Stimulated activated naive CD8-positive, alpha-beta T cell treated with anti-CD3 and anti-CD28 coated beads, Interleukin-15, amount 100 ng/mL, for 72 hours (primary cell): ENCODE measurements at regions not wholly inside any gene's neighbourhood (a gene's known extent, or its start where the extent isn't known, plus 50 kb on each side); places are given as distances from the start of the nearest gene placed in this dataset.

Experiments used
- ATAC-seq: fragments of 150-1000 bp; cut with Tn5 transposase; 2 replicates; pipeline ENCODE4 v1.10.0; 2021; ENCODE audit warnings: mild to moderate bottlenecking, moderate library complexity
- DNase-seq, 2 donors: peaks; one replicate each; pipeline ENCODE4 v3.0.0; 2021 to 2022
- H3K27ac Mint-ChIP-seq, 2 donors: one replicate each; pipeline ENCODE4 v1.8.0; 2022; ENCODE audit warnings: mild to moderate bottlenecking in 2 of 2, mixed read lengths in 2 of 2, moderate library complexity in 2 of 2
- H3K27me3 Mint-ChIP-seq: one replicate; pipeline ENCODE4 v1.8.0; 2022; ENCODE audit warnings: mixed read lengths
- H3K4me1 Mint-ChIP-seq: one replicate; pipeline ENCODE4 v1.8.0; 2022; ENCODE audit warnings: mild to moderate bottlenecking, mixed read lengths
- H3K4me3 Mint-ChIP-seq, 2 donors: one replicate each; pipeline ENCODE4 v1.8.0; 2022; ENCODE audit warnings: mild to moderate bottlenecking in 2 of 2, mixed read lengths in 2 of 2, moderate library complexity in 1 of 2
- H3K9me3 Mint-ChIP-seq, 2 donors: one replicate each; pipeline ENCODE4 v1.8.0; 2022; ENCODE audit warnings: mixed read lengths in 2 of 2

DNA sequence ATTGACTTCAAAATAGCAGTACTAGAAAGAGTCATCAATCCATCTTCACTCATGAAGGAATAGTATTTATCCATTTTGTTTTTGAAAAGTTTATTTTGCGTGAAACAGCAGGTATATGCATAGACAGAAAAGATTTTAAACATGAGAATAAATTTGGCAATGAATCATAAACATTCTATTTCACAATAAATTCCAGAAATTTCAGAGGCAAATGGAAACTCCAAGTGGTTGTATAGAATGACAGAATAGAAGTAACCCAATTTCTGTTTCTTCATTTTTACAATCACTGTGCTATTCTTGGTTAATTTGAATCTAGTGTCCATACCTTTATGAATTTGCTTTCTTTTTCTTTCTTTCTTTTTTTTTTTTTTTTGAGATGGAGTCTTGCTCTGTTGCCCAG lies 173.0 kb upstream of the ECI2 start:
- DNase-seq: no peak
- H3K27me3 Mint-ChIP-seq: peaks cover 33% of the 10 kb centered on the region
- peaks cover 19 to 37% of the 10 kb centered on the region in 2 donors for H3K9me3 Mint-ChIP-seq
- no peak overlapping the region for H3K27ac Mint-ChIP-seq
- no peaks in the 10 kb centered on the region for H3K4me1 Mint-ChIP-seq
- ATAC-seq: no peak
- no peak overlapping the region for H3K4me3 Mint-ChIP-seq

DNA sequence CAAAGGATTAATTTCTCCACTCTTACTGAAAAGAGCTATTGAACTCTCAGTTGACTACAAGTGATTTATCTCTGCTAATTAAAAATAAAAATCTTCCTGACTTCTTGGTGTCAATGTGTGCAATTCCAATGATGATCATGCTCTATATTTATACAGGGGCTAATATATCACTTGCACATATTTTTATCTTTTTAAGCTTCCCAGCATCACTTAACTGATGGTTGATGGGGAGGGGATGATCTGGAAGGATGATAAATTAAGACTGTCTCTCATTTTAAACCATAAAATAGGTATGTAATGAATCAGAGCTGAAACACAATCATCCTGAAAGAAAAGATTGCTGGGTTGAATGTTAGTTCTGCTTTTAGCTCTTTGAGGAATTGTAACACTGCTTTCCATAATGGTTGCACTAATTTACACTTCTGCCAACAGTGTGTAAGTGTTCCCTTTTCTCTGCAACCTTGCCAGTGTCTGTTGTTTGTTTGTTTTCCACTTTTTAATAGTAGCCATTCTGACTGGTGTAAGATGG lies 169.6 kb upstream of the ECI2 start:
- DNase-seq (no peak), ATAC-seq (no peak)
- Mint-ChIP-seq H3K9me3 (peaks cover 0 to 5% of the 10 kb centered on the region in 2 donors), H3K4me3 (no peak overlapping the region), H3K4me1 (no peaks in the 10 kb centered on the region), H3K27me3 (peaks cover 41% of the 10 kb centered on the region), H3K27ac (no peak overlapping the region)

GRCh38 chr6:4303638-4304037 lies 168.3 kb upstream of the ECI2 start:
- ATAC-seq: no peak
- H3K9me3 Mint-ChIP-seq: no peaks in the 10 kb centered on the region
- DNase-seq: no peak
- no peak overlapping the region for H3K4me3 Mint-ChIP-seq
- H3K27me3 Mint-ChIP-seq: peaks cover 41% of the 10 kb centered on the region
- no peak overlapping the region for H3K27ac Mint-ChIP-seq
- H3K4me1 Mint-ChIP-seq: no peaks in the 10 kb centered on the region

DNA sequence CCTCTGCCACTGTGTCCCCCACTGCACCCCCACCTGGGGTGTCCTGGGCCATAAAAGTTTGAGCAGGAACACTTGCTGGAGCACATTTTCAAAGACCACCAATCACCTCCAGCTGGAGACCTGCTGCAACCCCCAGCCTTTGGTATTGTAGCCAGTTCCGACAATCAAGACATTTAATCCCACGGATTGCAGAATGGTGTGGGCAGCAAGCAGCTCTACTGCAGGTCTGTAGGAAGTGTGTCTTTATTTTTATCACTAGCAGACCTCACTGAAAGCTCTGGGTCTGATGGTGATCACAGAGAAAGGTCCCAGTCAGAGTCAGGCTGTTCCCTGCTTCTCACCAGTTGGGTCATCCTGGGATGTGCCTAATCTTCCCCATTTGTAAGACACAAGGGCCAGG lies 167.1 kb upstream of the ECI2 start:
- DNase-seq (no peak), ATAC-seq (no peak)
- Mint-ChIP-seq H3K27me3 (peaks cover 37% of the 10 kb centered on the region), H3K27ac (no peak overlapping the region), H3K4me1 (no peaks in the 10 kb centered on the region), H3K9me3 (peaks cover 0 to 4% of the 10 kb centered on the region in 2 donors), H3K4me3 (no peak overlapping the region)

DNA sequence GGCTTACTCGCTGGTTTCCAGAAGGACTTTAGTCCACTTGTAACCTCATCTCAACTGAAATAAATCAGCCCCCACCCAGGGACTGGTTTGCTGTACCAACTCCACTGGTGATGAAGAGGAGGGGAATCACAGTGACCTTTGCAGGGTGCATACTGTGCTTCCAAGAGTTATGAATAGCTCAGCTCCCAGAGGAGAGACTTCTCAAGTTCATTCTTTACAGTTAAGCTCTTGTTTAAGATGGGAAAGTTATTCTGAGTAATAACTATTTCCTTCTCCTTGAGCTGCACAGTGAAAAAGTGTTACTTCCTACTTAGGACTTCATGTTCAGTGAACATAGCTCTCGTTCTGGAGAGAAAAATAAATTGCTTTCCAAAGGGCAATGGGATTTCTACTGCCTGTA lies 166.5 kb upstream of the ECI2 start:
- H3K27ac Mint-ChIP-seq: no peak overlapping the region
- H3K4me3 Mint-ChIP-seq: no peak overlapping the region
- ATAC-seq (no peak), DNase-seq (no peak)
- no peaks in the 10 kb centered on the region for H3K4me1 Mint-ChIP-seq
- H3K27me3 Mint-ChIP-seq: peaks cover 31% of the 10 kb centered on the region
- H3K9me3 Mint-ChIP-seq: peaks cover 0 to 8% of the 10 kb centered on the region in 2 donors

GRCh38 chr6:4300917-4301316 lies 165.5 kb upstream of the ECI2 start:
- ATAC-seq: no peak
- peaks cover 0 to 8% of the 10 kb centered on the region in 2 donors for H3K9me3 Mint-ChIP-seq

GRCh38 chr6:4299476-4299875 lies 164.1 kb upstream of the ECI2 start:
- DNase-seq: no peak
- no peaks in the 10 kb centered on the region for H3K4me1 Mint-ChIP-seq

More at GRCh38 chr6:4300917-4301316, 165.5 kb upstream of the ECI2 start:
- Mint-ChIP-seq H3K27me3 (peaks cover 28% of the 10 kb centered on the region), H3K4me1 (no peaks in the 10 kb centered on the region), H3K4me3 (no peak overlapping the region), H3K27ac (no peak overlapping the region)
- DNase-seq: no peak

DNA sequence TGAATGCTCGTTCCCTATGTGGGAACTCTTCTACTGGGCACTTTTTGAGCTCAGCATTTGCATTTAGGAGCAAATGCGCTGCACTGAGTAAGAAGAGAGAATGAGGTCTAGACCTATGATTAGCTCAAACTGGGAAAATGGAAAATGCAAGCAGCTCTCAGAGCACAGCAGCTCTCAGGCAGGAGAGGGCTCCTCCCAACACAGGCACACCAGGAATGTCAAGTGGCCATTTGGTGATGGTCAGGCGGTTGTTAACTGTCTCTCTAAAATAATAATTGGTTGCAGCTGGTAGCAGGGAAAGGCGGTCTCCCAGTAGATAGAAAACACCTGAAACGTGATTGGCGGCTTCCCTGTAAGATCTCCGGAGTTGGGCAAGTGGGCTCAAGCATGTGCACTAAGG lies 162.0 kb upstream of the ECI2 start:
- DNase-seq: no peak
- Mint-ChIP-seq H3K4me3 (no peak overlapping the region), H3K27me3 (no peaks in the 10 kb centered on the region), H3K4me1 (no peaks in the 10 kb centered on the region), H3K27ac (no peak overlapping the region), H3K9me3 (peaks cover 0 to 8% of the 10 kb centered on the region in 2 donors)
- no peak for ATAC-seq

More at GRCh38 chr6:4299476-4299875, 164.1 kb upstream of the ECI2 start:
- Mint-ChIP-seq H3K9me3 (peaks cover 0 to 8% of the 10 kb centered on the region in 2 donors), H3K4me3 (no peak overlapping the region), H3K27me3 (peaks cover 20% of the 10 kb centered on the region), H3K27ac (no peak overlapping the region)
- no peak for ATAC-seq

DNA sequence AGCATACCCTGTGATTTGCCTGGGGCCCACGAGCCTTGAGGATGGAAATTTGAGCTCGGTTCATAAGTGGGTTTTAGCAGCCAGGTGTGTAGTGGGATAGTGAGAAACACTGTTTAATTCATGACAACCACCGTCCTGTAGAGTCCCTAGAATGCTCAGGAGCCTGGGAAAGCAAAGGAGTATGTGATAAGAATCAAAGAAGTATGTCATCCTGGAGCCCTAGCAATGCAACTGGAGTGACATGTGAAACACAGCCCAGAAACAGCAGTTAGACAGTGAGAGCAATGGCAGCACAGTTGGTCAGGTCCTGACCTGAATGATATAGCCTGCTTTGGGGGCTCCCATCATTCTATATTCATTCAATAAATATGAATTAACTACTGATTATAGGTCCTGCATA lies 161.2 kb upstream of the ECI2 start:
- Mint-ChIP-seq H3K27ac (peak overlapping the region in 1 of 2 donors; percentile 2), H3K9me3 (peaks cover 0 to 8% of the 10 kb centered on the region in 2 donors), H3K27me3 (no peaks in the 10 kb centered on the region), H3K4me1 (no peaks in the 10 kb centered on the region), H3K4me3 (no peak overlapping the region)
- DNase-seq: no peak
- ATAC-seq: no peak

- DNase-seq (no peak), ATAC-seq (no peak)
- H3K4me1 Mint-ChIP-seq: no peaks in the 10 kb centered on the region
- H3K27me3 Mint-ChIP-seq: no peaks in the 10 kb centered on the region
- H3K9me3 Mint-ChIP-seq: peaks cover 0 to 8% of the 10 kb centered on the region in 2 donors
- H3K27ac Mint-ChIP-seq: no peak overlapping the region
- no peak overlapping the region for H3K4me3 Mint-ChIP-seq
These were observed 160.4 kb upstream of the ECI2 start for GRCh38 chr6:4295783-4296155.

- H3K4me3 Mint-ChIP-seq: no peak overlapping the region
- peaks cover 0 to 8% of the 10 kb centered on the region in 2 donors for H3K9me3 Mint-ChIP-seq
- H3K27ac Mint-ChIP-seq: no peak overlapping the region
- no peaks in the 10 kb centered on the region for H3K27me3 Mint-ChIP-seq
- H3K4me1 Mint-ChIP-seq: no peaks in the 10 kb centered on the region
- DNase-seq (no peak), ATAC-seq (no peak)
These were observed 159.8 kb upstream of the ECI2 start for GRCh38 chr6:4295058-4295782.

- Mint-ChIP-seq H3K9me3 (peaks cover 0 to 8% of the 10 kb centered on the region in 2 donors), H3K27ac (no peak overlapping the region), H3K4me1 (no peaks in the 10 kb centered on the region), H3K4me3 (no peak overlapping the region), H3K27me3 (no peaks in the 10 kb centered on the region)
- ATAC-seq (peak; percentile 35), DNase-seq (no peak)
These were observed 159.3 kb upstream of the ECI2 start for GRCh38 chr6:4294636-4295035.

DNA sequence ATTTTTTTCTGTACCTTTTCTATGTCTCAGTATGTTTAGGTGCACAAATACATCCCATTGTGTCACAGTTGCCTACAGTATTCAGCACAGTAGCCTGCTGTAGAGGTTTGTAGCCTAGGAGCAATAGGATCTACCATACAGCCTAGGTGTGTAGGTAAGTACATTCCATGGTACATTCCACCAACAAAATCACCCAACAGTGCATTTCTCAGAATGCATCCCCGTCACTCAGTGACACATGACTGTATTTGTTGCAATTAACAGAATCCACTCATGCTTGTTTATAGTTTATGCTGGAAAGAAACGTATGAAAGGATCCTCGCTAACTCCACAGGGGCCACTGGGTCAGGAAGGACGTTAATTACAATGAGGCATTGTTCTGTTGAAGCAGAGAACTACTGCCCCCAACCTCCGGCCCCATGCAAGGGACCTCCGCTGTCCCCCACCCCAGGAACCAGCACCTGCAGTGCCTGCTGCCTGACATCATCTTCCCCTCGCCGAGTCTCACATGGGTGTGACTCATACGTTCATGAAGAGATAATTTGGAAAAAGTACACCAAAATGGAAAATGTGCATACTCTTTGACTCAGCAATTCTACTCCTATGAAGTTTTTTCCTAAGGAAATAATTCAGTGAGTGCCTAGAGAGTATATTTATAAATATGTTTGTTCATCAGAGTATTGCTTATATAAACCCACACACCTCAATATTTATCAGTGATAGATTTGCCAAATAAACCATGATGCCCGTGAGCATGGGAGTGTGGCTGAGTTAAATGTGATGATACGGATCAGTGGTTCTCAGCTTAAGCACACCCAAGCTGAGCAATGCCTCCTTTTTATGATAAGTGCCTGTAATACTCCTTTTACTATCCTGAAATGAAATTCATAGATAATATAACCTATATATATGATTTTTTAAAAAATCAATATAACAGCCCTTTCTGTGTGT lies 156.4 kb upstream of the ECI2 start:
- H3K9me3 Mint-ChIP-seq: no peaks in the 10 kb centered on the region
- H3K27ac Mint-ChIP-seq: no peak overlapping the region
- ATAC-seq (no peak), DNase-seq (no peak)
- H3K4me1 Mint-ChIP-seq: no peaks in the 10 kb centered on the region
- no peak overlapping the region for H3K4me3 Mint-ChIP-seq
- H3K27me3 Mint-ChIP-seq: peaks cover 1% of the 10 kb centered on the region

DNA sequence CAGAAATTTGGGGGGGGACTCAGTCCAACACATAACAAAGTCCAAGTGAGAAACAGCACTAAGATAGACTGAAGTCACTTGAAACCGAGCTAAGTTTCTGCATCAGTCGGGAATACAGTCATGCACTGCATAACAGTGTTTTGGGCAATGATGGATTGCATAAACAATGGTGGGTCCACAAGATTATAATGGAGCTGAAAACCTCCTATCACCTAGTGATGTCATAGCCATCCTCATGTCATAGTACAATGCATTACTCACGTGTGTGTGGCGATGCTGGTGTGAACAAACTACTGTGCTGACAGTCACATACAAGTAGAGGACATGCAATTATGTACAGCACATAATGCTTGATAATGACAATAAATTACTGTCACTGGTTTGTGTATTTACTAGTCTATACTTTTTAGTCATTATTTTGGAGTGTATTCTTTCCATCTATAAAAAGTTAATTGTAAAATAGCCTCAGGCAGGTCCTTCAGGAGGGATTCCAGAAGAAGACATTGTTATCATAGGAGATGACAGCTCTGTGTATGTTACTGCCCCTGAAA lies 154.5 kb upstream of the ECI2 start:
- ATAC-seq (no peak), DNase-seq (no peak)
- Mint-ChIP-seq H3K9me3 (no peaks in the 10 kb centered on the region), H3K27me3 (peaks cover 11% of the 10 kb centered on the region), H3K27ac (no peak overlapping the region), H3K4me3 (no peak overlapping the region), H3K4me1 (no peaks in the 10 kb centered on the region)

DNA sequence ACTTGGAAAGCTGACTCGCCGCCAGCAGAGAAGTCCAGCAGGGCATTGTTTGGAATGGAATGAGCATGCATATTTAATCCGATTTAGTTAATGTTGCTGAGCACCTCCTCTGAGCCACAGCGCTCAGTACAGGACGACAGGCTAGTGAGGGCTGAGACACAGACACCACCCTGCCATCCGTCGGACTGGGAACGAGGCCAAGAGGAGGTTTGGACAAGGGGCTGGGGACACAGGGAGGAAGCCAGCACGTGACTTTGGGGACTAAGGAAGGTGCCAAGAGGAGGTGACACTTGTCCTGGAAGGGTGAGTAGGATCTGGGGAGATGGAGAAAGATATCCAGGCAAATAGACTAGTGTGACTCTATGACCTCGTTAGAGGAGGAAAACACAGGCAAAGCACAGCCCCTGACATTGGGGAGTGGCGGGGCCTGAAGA lies 152.5 kb upstream of the ECI2 start:
- peaks cover 32% of the 10 kb centered on the region for H3K27me3 Mint-ChIP-seq
- ATAC-seq: no peak
- H3K4me3 Mint-ChIP-seq: no peak overlapping the region
- H3K4me1 Mint-ChIP-seq: no peaks in the 10 kb centered on the region
- no peak for DNase-seq
- no peak overlapping the region for H3K27ac Mint-ChIP-seq
- no peaks in the 10 kb centered on the region for H3K9me3 Mint-ChIP-seq

DNA sequence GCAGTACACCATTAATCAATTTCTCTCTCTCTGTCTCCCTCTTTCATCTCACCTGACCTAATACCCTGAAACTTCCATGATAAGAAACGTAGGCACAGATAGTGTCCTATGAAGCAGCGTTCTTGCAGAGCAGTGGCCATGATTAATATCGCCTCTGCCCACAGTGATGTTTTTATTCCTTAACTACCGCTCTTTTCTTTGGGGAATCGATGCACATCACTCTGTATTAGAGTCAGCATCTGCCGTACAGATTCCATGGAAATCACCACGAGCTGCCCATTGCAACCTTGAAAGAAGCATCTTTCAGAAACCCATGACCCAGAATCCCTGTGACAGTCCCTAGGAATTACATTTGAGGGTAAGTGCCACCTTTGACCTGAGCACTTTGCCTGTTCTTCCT lies 152.0 kb upstream of the ECI2 start:
- Mint-ChIP-seq H3K9me3 (no peaks in the 10 kb centered on the region), H3K4me1 (no peaks in the 10 kb centered on the region)

More for the DNA sequence above, 152.0 kb upstream of the ECI2 start:
- H3K4me3 Mint-ChIP-seq: no peak overlapping the region
- no peak for DNase-seq
- H3K27me3 Mint-ChIP-seq: peaks cover 35% of the 10 kb centered on the region
- no peak for ATAC-seq
- no peak overlapping the region for H3K27ac Mint-ChIP-seq
